ENCODE measurements at regions not wholly inside any gene's neighbourhood (a gene's known extent, or its start where the extent isn't known, plus 50 kb on each side); places are given as distances from the start of the nearest gene placed in this dataset.

DNA sequence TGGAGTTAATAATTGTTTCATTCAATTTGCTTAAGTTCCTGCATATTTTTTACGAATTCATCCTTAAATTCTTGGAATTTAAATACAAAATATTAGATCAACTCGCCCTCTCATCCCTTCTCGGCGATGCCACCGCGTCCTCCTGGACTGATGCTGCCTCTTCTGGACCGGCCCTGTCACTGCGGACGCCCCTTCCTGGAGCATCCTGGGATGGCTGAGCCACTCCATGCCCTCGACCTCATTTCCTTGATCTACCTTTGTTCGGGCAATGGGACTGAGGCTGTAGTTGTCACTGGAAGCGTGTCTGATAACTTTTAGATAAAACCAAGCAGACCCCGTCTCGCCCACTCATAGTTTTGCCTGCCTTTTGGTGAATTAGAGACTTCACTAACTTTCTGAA lies 283.7 kb downstream of the TEX29 start:
- no peak for DNase-seq
- no peaks in the 10 kb centered on the region for H3K27me3 Mint-ChIP-seq (ENCODE audit: insufficient read depth)
- H3K9me3 Mint-ChIP-seq: peaks cover 41% of the 10 kb centered on the region
- no peaks in the 10 kb centered on the region; the same call in 1 of the 2 replicates for H3K36me3 Mint-ChIP-seq (ENCODE audit: low read depth)
- TF ChIP-seq CTCF (IDR thresholded peaks at IDR 0.05): no peak
- H3K27ac Mint-ChIP-seq: no peak overlapping the region
- H3K4me3 Mint-ChIP-seq: no peak overlapping the region
- H3K4me1 Mint-ChIP-seq (ENCODE audit: low read depth): no peaks in the 10 kb centered on the region

- Mint-ChIP-seq H3K36me3 (ENCODE audit: low read depth) (no peaks in the 10 kb centered on the region; the same call in 1 of the 2 replicates), H3K9me3 (peaks cover 55% of the 10 kb centered on the region), H3K4me1 (ENCODE audit: low read depth) (no peaks in the 10 kb centered on the region), H3K4me3 (no peak overlapping the region), H3K27ac (no peak overlapping the region), H3K27me3 (ENCODE audit: insufficient read depth) (no peaks in the 10 kb centered on the region; the same call in 1 of the 2 replicates)
- TF ChIP-seq CTCF (IDR thresholded peaks at IDR 0.05): no peak
- DNase-seq: no peak
Observed at GRCh38 chr13:111608556-111608955, 288.1 kb downstream of the TEX29 start.

DNA sequence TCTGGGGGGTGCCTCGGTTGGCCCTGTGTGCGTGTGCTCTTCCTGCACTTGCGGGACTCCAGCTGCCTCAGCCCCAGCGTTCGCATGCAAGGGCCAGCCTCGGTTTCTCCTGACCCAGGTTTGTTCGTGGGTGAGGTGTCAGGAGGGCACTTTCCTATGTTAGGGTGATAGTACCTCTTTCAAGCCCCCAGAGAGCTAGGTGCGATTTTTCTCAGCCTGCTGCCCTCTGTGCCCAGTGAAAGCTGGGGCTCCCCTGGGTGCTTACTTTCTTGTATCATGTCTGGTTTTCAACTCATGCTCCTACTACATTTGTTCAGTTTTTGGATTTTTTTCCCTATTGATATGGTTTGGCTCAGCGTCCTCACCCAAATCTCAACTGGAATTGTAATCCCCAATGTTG lies 289.2 kb downstream of the TEX29 start:
- no peak for DNase-seq
- Mint-ChIP-seq H3K9me3 (peaks cover 47% of the 10 kb centered on the region), H3K4me1 (ENCODE audit: low read depth) (no peaks in the 10 kb centered on the region), H3K27ac (no peak overlapping the region), H3K36me3 (ENCODE audit: low read depth) (no peaks in the 10 kb centered on the region; the same call in 1 of the 2 replicates), H3K27me3 (ENCODE audit: insufficient read depth) (no peaks in the 10 kb centered on the region; the same call in 1 of the 2 replicates), H3K4me3 (no peak overlapping the region)
- TF ChIP-seq CTCF (IDR thresholded peaks at IDR 0.05): no peak

DNA sequence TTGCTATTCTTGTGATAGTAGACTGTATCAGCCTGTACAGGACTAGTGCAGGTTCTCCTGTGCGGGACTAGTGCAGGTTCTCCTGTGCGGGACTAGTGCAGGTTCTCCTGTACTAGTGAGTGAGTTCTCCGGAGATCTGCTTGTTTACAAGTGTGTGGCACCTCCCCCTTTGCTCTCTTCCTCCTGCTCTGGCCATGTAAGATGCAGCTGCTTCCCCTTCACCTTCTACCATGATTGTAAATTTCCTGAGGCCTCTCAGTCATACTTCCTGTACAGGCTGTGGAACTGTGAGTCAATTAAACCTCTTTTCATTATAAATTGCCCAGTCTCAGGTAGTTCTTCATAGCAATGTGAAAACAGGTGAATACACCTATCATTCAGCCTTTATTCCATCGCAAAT lies 289.6 kb downstream of the TEX29 start:
- Mint-ChIP-seq H3K4me1 (ENCODE audit: low read depth) (no peaks in the 10 kb centered on the region), H3K4me3 (no peak overlapping the region), H3K9me3 (peaks cover 43% of the 10 kb centered on the region), H3K27ac (no peak overlapping the region), H3K27me3 (ENCODE audit: insufficient read depth) (no peaks in the 10 kb centered on the region; the same call in 1 of the 2 replicates), H3K36me3 (ENCODE audit: low read depth) (no peaks in the 10 kb centered on the region; the same call in 1 of the 2 replicates)
- DNase-seq: no peak
- TF ChIP-seq CTCF (IDR thresholded peaks at IDR 0.05): no peak

DNA sequence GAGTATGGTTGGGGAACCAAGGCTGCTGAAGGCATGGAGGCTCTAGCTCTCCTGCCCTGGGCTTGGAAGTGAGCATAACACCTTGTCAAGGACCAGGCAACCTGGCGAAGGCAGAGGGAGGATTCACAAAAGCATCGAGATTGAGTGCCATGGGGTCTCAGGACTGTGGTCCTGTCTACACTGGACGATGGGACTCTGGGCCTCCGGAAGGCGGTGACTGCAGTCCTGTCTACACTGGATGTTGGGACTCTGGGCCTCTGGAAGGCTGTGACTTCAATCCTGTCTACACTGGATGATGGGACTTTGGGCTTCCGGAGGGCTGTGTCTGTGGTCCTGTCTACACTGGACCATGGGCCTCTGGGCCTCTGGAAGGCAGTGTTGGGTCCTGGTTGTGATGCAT lies 290.4 kb downstream of the TEX29 start:
- Mint-ChIP-seq H3K27me3 (ENCODE audit: insufficient read depth) (no peaks in the 10 kb centered on the region; the same call in 1 of the 2 replicates), H3K4me1 (ENCODE audit: low read depth) (no peaks in the 10 kb centered on the region), H3K36me3 (ENCODE audit: low read depth) (no peaks in the 10 kb centered on the region; the same call in 1 of the 2 replicates), H3K27ac (no peak overlapping the region), H3K4me3 (no peak overlapping the region), H3K9me3 (peaks cover 43% of the 10 kb centered on the region)
- no peak for DNase-seq
- no peak for TF ChIP-seq CTCF (IDR thresholded peaks at IDR 0.05)

- Mint-ChIP-seq H3K36me3 (ENCODE audit: low read depth) (no peaks in the 10 kb centered on the region; the same call in 1 of the 2 replicates), H3K4me1 (ENCODE audit: low read depth) (no peaks in the 10 kb centered on the region), H3K9me3 (peaks cover 44% of the 10 kb centered on the region), H3K27ac (no peak overlapping the region), H3K4me3 (no peak overlapping the region), H3K27me3 (ENCODE audit: insufficient read depth) (no peaks in the 10 kb centered on the region; the same call in 1 of the 2 replicates)
- no peak for TF ChIP-seq CTCF (IDR thresholded peaks at IDR 0.05)
- no peak for DNase-seq
Observed at GRCh38 chr13:111611651-111612050, 291.2 kb downstream of the TEX29 start.
